HEK293T (cell line): ENCODE measurements at regions not wholly inside any gene's neighbourhood (a gene's known extent, or its start where the extent isn't known, plus 50 kb on each side); places are given as distances from the start of the nearest gene placed in this dataset.
"Not testable (repeated sequence)": the region's sequence is repeated elsewhere in the genome, so short reads cannot be mapped to it uniquely, and the experiment has no call there.

Experiments used
- ARNT ChIP-seq: fragments of 450-650 bp; IDR thresholded peaks from 2 replicates; pipeline ENCODE4 v1.6.1; 2017; ENCODE audit warnings: mild to moderate bottlenecking
- BHLHE40 ChIP-seq: fragments of 450-650 bp; IDR thresholded peaks from 2 replicates; pipeline ENCODE4 v1.6.1; 2016; ENCODE audit warnings: mild to moderate bottlenecking, moderate library complexity, borderline replicate concordance
- CTBP1 ChIP-seq: fragments of 450-650 bp; IDR thresholded peaks from 2 replicates; pipeline ENCODE4 v1.6.1; 2016; ENCODE audit warnings: borderline replicate concordance
- LEF1 ChIP-seq: fragments of 450-650 bp; IDR thresholded peaks from 2 replicates; pipeline ENCODE4 v1.6.1; 2017; ENCODE audit warnings: mild to moderate bottlenecking, borderline replicate concordance
- PKNOX1 ChIP-seq: fragments of 450-650 bp; IDR thresholded peaks from 2 replicates; pipeline ENCODE4 v1.6.1; 2016
- SP1 ChIP-seq: fragments of 450-650 bp; IDR thresholded peaks from 2 replicates; pipeline ENCODE4 v1.6.1; 2017
- TARDBP ChIP-seq: fragments of 450-650 bp; IDR thresholded peaks from 2 replicates; pipeline ENCODE4 v1.6.1; 2016
- ZNF384 ChIP-seq: fragments of 450-650 bp; IDR thresholded peaks from 2 replicates; pipeline ENCODE4 v1.6.1; 2016

GRCh38 chr14:105723271-105723670 is 196.9 kb downstream of the TMEM121 start:
- not testable (repeated sequence) for TF ChIP-seq ARNT, ZNF384, PKNOX1, CTBP1, TARDBP, LEF1, BHLHE40, SP1
